ENCODE measurements at regions not wholly inside any gene's neighbourhood (a gene's known extent, or its start where the extent isn't known, plus 50 kb on each side); places are given as distances from the start of the nearest gene placed in this dataset.

GRCh38 chr18:53984021-53984420, 240.4 kb downstream of the MBD2 start:
- no peak overlapping the region for H3K4me3 ChIP-seq (ENCODE audit: low read depth, low read length)
- TF ChIP-seq CTCF (IDR thresholded peaks at IDR 0.05; ENCODE audit: insufficient read depth, low read depth, low read length): no peak
- no peak for DNase-seq (ENCODE audit: low read depth)

- DNase-seq (ENCODE audit: low read depth): no peak
- no peak overlapping the region for H3K4me3 ChIP-seq (ENCODE audit: low read depth, low read length)
- no peak for TF ChIP-seq CTCF (IDR thresholded peaks at IDR 0.05; ENCODE audit: insufficient read depth, low read depth, low read length)
Observed at GRCh38 chr18:53971331-53971730, 253.1 kb downstream of the MBD2 start.

- TF ChIP-seq CTCF (IDR thresholded peaks at IDR 0.05; ENCODE audit: insufficient read depth, low read depth, low read length): no peak
- no peak overlapping the region for H3K4me3 ChIP-seq (ENCODE audit: low read depth, low read length)
- no peak for DNase-seq (ENCODE audit: low read depth)
Observed at GRCh38 chr18:53952700-53953099, 271.8 kb downstream of the MBD2 start.

GRCh38 chr18:53950545-53950944, 273.9 kb downstream of the MBD2 start:
- TF ChIP-seq CTCF (IDR thresholded peaks at IDR 0.05; ENCODE audit: insufficient read depth, low read depth, low read length): no peak
- H3K4me3 ChIP-seq (ENCODE audit: low read depth, low read length): no peak overlapping the region
- DNase-seq (ENCODE audit: low read depth): no peak

GRCh38 chr18:53948991-53949390, 275.5 kb downstream of the MBD2 start:
- no peak for TF ChIP-seq CTCF (IDR thresholded peaks at IDR 0.05; ENCODE audit: insufficient read depth, low read depth, low read length)
- DNase-seq (ENCODE audit: low read depth): no peak
- no peak overlapping the region for H3K4me3 ChIP-seq (ENCODE audit: low read depth, low read length)

- TF ChIP-seq CTCF (IDR thresholded peaks at IDR 0.05; ENCODE audit: insufficient read depth, low read depth, low read length): no peak
- H3K4me3 ChIP-seq (ENCODE audit: low read depth, low read length): no peak overlapping the region
- no peak for DNase-seq (ENCODE audit: low read depth)
Observed at GRCh38 chr18:53947092-53947640, 277.3 kb downstream of the MBD2 start.

- DNase-seq (ENCODE audit: low read depth): no peak
- no peak for TF ChIP-seq CTCF (IDR thresholded peaks at IDR 0.05; ENCODE audit: insufficient read depth, low read depth, low read length)
- H3K4me3 ChIP-seq (ENCODE audit: low read depth, low read length): no peak overlapping the region
Observed at GRCh38 chr18:53946594-53946993, 277.9 kb downstream of the MBD2 start.
